Neural progenitor cell (in vitro differentiated cells): ENCODE measurements at regions not wholly inside any gene's neighbourhood (a gene's known extent, or its start where the extent isn't known, plus 50 kb on each side); places are given as distances from the start of the nearest gene placed in this dataset.

Source experiments
- CTCF ChIP-seq: fragments of 200-600 bp; sonication (generic); IDR thresholded peaks from 2 replicates; pipeline ENCODE4 v1.5.1; 2017; ENCODE audit warnings: antibody characterized with exemption, mild to moderate bottlenecking
- EZH2 ChIP-seq: fragments of 200-600 bp; sonication (generic); IDR thresholded peaks from 2 replicates; pipeline ENCODE4 v1.6.1; 2017; ENCODE audit warnings: antibody characterized with exemption, mild to moderate bottlenecking, moderate library complexity
- EZH2phosphoT487 ChIP-seq: fragments of 200-600 bp; sonication (generic); IDR thresholded peaks from 2 replicates; pipeline ENCODE4 v1.6.1; 2017; ENCODE audit warnings: antibody characterized with exemption

- no peak for TF ChIP-seq CTCF
- TF ChIP-seq EZH2 = no peak
- TF ChIP-seq EZH2phosphoT487 = no peak
These were observed 228.8 kb upstream of the PGRMC2 start for GRCh38 chr4:128516301-128516969.
